Peyer's patch (tissue), 4 donors: ENCODE measurements at regions not wholly inside any gene's neighbourhood (a gene's known extent, or its start where the extent isn't known, plus 50 kb on each side); places are given as distances from the start of the nearest gene placed in this dataset.
A peak's percentile ranks its signal among the peaks of the same experiment; 100 is the strongest.

Experiments used
- DNase-seq, 3 donors: peaks; one replicate each; pipeline ENCODE4 v3.0.0-alpha.2; 2017 to 2019
- H3K27ac ChIP-seq, 4 donors: fragments of 200-600 bp; sonication (generic); one replicate each; pipeline ENCODE4 v1.5.1; 2016 to 2019
- H3K27me3 ChIP-seq, 2 donors: fragments of 200-600 bp; sonication (generic); one replicate each; pipeline ENCODE4 v1.5.1; 2019
- H3K36me3 ChIP-seq, 3 donors: fragments of 200-600 bp; sonication (generic); one replicate each; pipeline ENCODE4 v1.5.1; 2016 to 2019
- H3K4me1 ChIP-seq, 4 donors: fragments of 200-600 bp; sonication (generic); one replicate each; pipeline ENCODE4 v1.5.1; 2016 to 2019
- H3K4me3 ChIP-seq, 4 donors: fragments of 200-600 bp; sonication (generic); 1 replicate in 3 of 4; 2 replicates in 1 of 4; pipeline ENCODE4 v1.5.1; 2016 to 2019; ENCODE audit warnings: mild to moderate bottlenecking in 1 of 4
- H3K9me3 ChIP-seq, 4 donors: fragments of 200-600 bp; sonication (generic); one replicate each; pipeline ENCODE4 v1.5.1; 2016 to 2019; ENCODE audit warnings: mild to moderate bottlenecking in 1 of 4
- POLR2A ChIP-seq, 2 donors: fragments of 450-650 bp; IDR thresholded peaks; one replicate each; pipeline ENCODE4 v1.5.1; 2017; ENCODE audit warnings: antibody characterized with exemption in 2 of 2, mild to moderate bottlenecking in 2 of 2, moderate library complexity in 2 of 2
- TF ChIP-seq, protein P1 (sequence below), 6 experiments: fragments of 450-650 bp in 4 of 6; fragments of 200-600 bp in 2 of 6; sonication (generic) in 1 of 6; IDR thresholded peaks; one replicate each; pipeline ENCODE4 v1.5.1; 2017 to 2019; ENCODE audit warnings: antibody characterized with exemption in 6 of 6, mild to moderate bottlenecking in 3 of 6, moderate library complexity in 1 of 6

DNA sequence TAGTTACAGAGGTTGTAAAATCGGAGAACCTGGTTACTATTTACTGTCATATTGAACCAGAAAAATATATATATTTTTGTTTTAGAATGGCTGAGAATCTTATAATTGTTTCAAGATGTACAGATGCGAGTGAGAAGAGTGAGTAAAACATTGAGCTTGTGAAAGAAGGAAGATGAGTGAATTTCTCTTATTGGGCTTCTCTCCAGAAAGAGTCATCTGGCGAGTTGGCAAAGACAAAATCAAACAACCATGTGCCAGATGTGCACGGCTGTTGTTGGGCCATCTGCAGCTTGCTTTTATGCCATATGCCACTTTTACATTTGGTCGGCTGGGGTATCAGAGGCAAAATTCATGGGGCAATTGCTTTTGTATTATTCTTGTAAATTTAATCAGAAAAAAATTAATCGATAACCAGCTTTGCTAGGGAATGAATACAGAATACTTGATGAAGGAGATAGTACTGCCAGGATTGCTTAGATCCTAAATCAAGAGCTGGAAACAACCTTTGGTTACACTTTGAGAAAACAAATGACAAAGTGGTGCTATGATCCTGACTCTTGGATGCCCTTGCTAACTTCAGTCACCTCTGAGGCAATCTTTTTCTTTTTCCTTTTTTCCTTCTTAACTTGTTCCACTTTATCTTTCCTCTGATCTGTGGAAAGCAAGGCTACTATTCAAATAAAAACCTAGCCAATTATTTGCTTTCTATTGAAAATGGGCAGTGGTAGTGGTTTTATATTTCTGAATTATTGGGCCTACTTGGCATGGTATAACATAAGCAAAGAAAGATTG lies 97.1 kb upstream of the GRIK2 start:
- Histone ChIP-seq H3K9me3 (peaks cover 0 to 5% (median 0%) of the 10 kb centered on the region in 4 donors), H3K4me1 (no peaks in the 10 kb centered on the region), H3K27ac (no peak overlapping the region), H3K36me3 (no peaks in the 10 kb centered on the region), H3K4me3 (no peak overlapping the region), H3K27me3 (no peaks in the 10 kb centered on the region)
- DNase-seq = no peak
- no peak for TF ChIP-seq POLR2A (IDR thresholded peaks at IDR 0.05)
- TF ChIP-seq, protein P1, sequence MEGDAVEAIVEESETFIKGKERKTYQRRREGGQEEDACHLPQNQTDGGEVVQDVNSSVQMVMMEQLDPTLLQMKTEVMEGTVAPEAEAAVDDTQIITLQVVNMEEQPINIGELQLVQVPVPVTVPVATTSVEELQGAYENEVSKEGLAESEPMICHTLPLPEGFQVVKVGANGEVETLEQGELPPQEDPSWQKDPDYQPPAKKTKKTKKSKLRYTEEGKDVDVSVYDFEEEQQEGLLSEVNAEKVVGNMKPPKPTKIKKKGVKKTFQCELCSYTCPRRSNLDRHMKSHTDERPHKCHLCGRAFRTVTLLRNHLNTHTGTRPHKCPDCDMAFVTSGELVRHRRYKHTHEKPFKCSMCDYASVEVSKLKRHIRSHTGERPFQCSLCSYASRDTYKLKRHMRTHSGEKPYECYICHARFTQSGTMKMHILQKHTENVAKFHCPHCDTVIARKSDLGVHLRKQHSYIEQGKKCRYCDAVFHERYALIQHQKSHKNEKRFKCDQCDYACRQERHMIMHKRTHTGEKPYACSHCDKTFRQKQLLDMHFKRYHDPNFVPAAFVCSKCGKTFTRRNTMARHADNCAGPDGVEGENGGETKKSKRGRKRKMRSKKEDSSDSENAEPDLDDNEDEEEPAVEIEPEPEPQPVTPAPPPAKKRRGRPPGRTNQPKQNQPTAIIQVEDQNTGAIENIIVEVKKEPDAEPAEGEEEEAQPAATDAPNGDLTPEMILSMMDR (IDR thresholded peaks at IDR 0.05) = no peak

DNA sequence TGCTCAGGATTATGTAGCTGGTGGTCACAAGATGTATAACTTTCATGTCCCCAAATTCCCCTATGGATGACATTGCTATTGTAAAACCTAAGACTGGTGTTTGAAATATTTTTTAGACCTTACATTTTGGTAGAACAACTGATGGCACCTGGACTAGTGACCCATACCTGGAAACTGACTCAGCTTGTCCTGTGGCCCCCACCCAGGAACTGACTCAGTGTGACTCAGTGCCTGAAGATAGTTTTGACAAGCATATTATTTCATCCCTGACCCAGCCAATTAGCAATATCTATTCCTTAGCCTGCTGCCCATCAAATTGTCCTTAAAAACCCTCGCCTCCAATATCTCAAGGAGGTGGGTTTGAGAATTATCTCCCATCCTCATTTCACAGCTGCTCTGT lies 90.9 kb upstream of the GRIK2 start:
- H3K27ac ChIP-seq = no peak overlapping the region
- no peaks in the 10 kb centered on the region for H3K9me3 ChIP-seq
- no peaks in the 10 kb centered on the region for H3K4me1 ChIP-seq
- H3K27me3 ChIP-seq = no peaks in the 10 kb centered on the region
- no peak overlapping the region for H3K4me3 ChIP-seq
- TF ChIP-seq POLR2A (IDR thresholded peaks at IDR 0.05) = no peak
- TF ChIP-seq, protein P1 (IDR thresholded peaks at IDR 0.05) = no peak
- no peaks in the 10 kb centered on the region for H3K36me3 ChIP-seq
- DNase-seq = peak in 1 of 3 donors; percentile 56

DNA sequence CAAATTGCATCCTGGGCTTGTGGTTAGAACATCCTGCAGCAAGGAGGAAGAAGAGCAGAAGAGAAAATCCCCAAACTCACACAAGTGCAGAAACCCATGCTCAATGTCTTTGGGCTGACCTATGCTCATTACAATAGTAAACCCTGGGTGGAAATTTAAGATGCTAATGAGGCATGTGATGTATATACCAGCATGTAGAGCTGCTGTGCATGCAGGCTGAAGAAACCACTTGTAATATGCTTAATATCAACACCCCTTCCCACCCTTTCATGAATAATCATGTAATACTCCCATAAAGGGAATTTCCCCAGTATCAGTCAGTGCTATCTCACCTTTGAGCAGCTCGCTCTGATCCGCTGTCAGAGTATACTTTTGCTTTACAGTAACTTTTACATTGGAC lies 90.0 kb upstream of the GRIK2 start:
- TF ChIP-seq, protein P1 (IDR thresholded peaks at IDR 0.05) = no peak
- no peak for TF ChIP-seq POLR2A (IDR thresholded peaks at IDR 0.05)
- DNase-seq = no peak
- Histone ChIP-seq H3K27ac (no peak overlapping the region), H3K4me1 (no peaks in the 10 kb centered on the region), H3K27me3 (no peaks in the 10 kb centered on the region), H3K9me3 (no peaks in the 10 kb centered on the region), H3K36me3 (no peaks in the 10 kb centered on the region), H3K4me3 (no peak overlapping the region)

DNA sequence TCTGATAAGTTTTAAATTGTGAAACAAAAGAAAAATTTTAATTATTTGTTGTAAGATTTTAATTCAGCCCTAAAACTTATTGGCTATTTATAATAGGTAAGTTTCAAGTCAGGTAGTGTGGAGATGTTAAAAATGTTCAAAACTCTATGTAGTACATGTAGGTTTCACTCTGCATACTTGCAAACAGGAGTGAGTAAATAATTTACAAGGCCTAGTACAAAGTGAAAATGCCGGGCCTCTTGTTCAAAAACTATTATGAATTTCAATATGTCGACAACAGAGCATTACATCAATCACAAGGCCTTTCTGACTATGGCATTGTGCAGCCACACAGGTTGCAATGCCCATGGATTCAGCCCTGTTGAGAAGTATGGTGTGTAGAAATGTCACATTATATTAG lies 80.9 kb upstream of the GRIK2 start:
- Histone ChIP-seq H3K4me3 (no peak overlapping the region), H3K27me3 (no peaks in the 10 kb centered on the region), H3K36me3 (no peaks in the 10 kb centered on the region), H3K27ac (no peak overlapping the region), H3K9me3 (no peaks in the 10 kb centered on the region), H3K4me1 (no peaks in the 10 kb centered on the region)
- DNase-seq = no peak
- TF ChIP-seq, protein P1 (IDR thresholded peaks at IDR 0.05) = no peak
- no peak for TF ChIP-seq POLR2A (IDR thresholded peaks at IDR 0.05)

DNA sequence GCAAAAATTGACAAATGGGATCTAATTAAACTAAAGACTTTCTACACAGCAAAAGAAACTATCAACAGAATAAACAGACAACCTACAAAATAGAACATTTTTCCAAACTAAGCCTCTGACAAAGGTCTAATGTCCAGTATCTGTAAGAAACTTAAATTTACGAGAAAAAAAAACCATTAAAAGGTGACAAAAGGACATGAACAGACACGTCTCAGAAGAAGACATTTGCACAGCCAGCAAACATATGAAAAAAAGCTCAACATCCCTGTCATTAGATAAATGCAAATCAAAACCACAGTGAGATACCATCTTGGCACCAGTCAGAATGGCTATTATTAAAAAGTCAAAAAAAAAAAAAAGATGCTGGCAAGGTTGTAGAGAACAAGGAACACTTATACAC lies 70.6 kb upstream of the GRIK2 start:
- no peak overlapping the region for H3K4me3 ChIP-seq
- no peaks in the 10 kb centered on the region for H3K4me1 ChIP-seq
- no peak for TF ChIP-seq POLR2A (IDR thresholded peaks at IDR 0.05)
- TF ChIP-seq, protein P1 (IDR thresholded peaks at IDR 0.05) = no peak
- H3K9me3 ChIP-seq = no peaks in the 10 kb centered on the region
- no peaks in the 10 kb centered on the region for H3K36me3 ChIP-seq
- no peaks in the 10 kb centered on the region for H3K27me3 ChIP-seq
- DNase-seq = no peak
- no peak overlapping the region for H3K27ac ChIP-seq
